Gastroesophageal sphincter (tissue), 3 donors: ENCODE measurements at regions not wholly inside any gene's neighbourhood (a gene's known extent, or its start where the extent isn't known, plus 50 kb on each side); places are given as distances from the start of the nearest gene placed in this dataset.

Experiments
- CTCF ChIP-seq, 4 experiments: fragments of 200-600 bp in 2 of 4; fragments of 450-650 bp in 2 of 4; sonication (generic) in 1 of 4; IDR thresholded peaks; one replicate each; pipeline ENCODE4 v1.5.1; 2017 to 2019; ENCODE audit warnings: antibody characterized with exemption in 4 of 4, mild to moderate bottlenecking in 2 of 4, moderate library complexity in 2 of 4
- EP300 ChIP-seq: sonication (generic); formaldehyde crosslinking; IDR thresholded peaks from one replicate; pipeline ENCODE4 v1.6.1; 2017; ENCODE audit warnings: antibody characterized with exemption, mild to moderate bottlenecking
- POLR2A ChIP-seq, 2 donors: fragments of 450-650 bp; IDR thresholded peaks; one replicate each; pipeline ENCODE4 v1.6.1; 2017; ENCODE audit warnings: antibody characterized with exemption in 2 of 2, mild to moderate bottlenecking in 2 of 2, moderate library complexity in 1 of 2
- POLR2AphosphoS5 ChIP-seq: sonication (generic); formaldehyde crosslinking; IDR thresholded peaks from one replicate; pipeline ENCODE4 v1.6.1; 2017; ENCODE audit warnings: antibody characterized with exemption

- TF ChIP-seq POLR2A (IDR thresholded peaks at IDR 0.05): no peak
- TF ChIP-seq POLR2AphosphoS5: no peak
- TF ChIP-seq CTCF (IDR thresholded peaks at IDR 0.05): no peak
- no peak for TF ChIP-seq EP300
These were observed 277.3 kb downstream of the MTX2 start for GRCh38 chr2:176546550-176546949.
